ENCODE measurements at regions not wholly inside any gene's neighbourhood (a gene's known extent, or its start where the extent isn't known, plus 50 kb on each side); places are given as distances from the start of the nearest gene placed in this dataset.

- DNase-seq (ENCODE audit: low spot score) = no peak
Measured at GRCh38 chr1:58000116-58000515, 546.4 kb downstream of the OMA1 start.

DNA sequence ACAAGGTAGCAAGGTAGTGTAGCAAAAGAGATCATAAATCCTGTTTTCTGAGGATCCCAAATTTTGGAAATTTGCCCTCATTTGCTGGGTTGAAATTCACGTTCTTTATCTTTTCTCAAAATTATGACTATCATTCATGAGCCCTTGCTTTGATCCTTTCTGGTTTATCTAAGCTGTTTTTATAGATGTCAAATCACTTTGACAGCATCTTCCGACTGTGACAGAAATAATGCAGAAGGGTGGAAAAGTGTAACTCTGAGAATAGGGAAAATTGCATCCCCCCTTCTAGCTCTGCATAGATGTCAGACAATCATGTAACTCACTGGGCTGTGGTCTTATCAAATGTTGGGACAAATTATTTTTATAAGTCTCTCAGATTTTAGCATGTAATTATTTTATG, 550.1 kb downstream of the OMA1 start:
- DNase-seq (ENCODE audit: low spot score) = no peak

DNA sequence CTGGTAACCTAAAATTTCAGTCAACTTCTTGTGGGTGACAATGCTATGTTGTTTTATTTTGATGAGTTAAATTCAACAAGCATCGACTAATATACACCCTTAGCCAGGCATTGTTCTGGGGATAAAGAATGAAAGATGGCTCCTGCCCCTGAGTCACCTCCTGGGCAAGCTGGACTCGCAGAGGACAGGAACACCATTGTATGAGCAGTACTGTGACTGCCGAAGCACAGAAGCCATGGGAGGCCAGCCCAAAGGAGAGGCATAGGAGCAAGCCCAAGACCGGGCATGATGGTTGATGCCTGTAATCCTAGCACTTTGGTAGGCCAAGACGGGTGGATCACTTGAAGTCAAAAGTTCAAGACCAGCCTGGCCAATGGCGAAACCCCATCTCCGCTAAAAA, 555.2 kb downstream of the OMA1 start:
- no peak for DNase-seq (ENCODE audit: low spot score)

GRCh38 chr1:57989877-57990276, 556.6 kb downstream of the OMA1 start:
- DNase-seq (ENCODE audit: low spot score) = no peak

GRCh38 chr1:57987523-57987922, 559.0 kb downstream of the OMA1 start:
- no peak for DNase-seq (ENCODE audit: low spot score)

GRCh38 chr1:57986432-57986831, 560.1 kb downstream of the OMA1 start:
- DNase-seq (ENCODE audit: low spot score) = no peak

GRCh38 chr1:57984277-57984676, 560.4 kb upstream of the DAB1 start:
- DNase-seq (ENCODE audit: low spot score) = no peak

DNA sequence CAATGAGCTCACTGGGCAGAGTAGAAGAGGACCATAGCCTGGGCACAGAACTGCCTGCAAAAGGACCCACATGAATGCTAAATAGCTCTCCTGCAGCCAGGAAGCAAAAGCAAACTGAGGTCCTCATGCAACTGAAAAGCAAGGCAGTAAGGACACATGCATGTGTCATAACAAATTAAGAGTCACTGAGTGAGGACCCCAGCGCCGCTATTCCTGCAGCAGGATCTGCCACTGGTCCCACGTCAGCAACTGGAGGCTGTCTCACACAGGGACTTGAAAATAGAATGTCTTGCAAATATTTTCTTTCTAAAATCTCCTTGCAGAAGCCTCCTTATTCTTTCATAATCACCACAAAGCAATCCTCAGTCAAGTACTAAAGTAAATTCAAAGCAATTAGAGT, 559.6 kb upstream of the DAB1 start:
- DNase-seq (ENCODE audit: low spot score) = no peak

DNA sequence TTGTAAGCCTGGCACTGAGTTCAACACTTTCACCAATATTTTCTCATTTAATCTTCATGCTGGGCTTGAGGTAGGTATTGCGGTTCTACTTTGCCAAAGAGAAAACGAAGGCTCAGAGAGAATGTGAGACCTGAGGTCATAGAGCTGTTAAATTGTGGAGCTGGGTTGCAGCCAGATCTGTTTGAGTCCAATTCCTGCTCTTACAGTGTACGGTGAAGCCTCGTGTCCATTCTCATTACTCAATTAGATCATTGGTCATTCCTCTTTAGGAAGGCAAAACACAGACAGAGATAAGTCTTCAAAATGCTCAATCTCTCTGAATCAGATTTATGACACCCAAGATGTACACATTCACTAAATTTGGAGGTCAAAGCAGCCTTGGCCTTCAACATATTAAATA, 559.0 kb upstream of the DAB1 start:
- no peak for DNase-seq (ENCODE audit: low spot score)

- no peak for DNase-seq (ENCODE audit: low spot score)
Measured at GRCh38 chr1:57976216-57976615, 552.4 kb upstream of the DAB1 start.

GRCh38 chr1:57968321-57968720, 544.5 kb upstream of the DAB1 start:
- DNase-seq (ENCODE audit: low spot score) = no peak

- DNase-seq (ENCODE audit: low spot score) = no peak
Measured at GRCh38 chr1:57966751-57967406, 543.0 kb upstream of the DAB1 start.

- no peak for DNase-seq (ENCODE audit: low spot score)
Measured at GRCh38 chr1:57966340-57966739, 542.5 kb upstream of the DAB1 start.

DNA sequence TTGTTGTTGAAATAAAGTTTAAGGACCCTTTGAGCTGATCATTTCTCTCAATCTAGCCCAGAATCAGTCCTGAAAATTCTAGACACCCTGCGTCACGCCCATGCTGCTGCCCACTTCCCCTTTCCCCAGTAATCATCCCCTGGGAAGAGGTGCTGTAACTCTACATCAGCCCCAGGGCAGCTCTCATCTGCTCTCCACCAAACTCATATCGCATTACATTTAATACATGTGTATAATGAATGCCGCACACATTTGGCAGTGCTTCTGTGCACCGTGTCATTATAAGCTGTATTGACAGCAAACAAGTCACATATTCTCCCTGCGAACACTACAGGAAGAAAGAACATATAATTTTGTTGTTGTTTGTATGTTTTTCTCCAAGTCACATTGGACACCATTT, 539.7 kb upstream of the DAB1 start:
- DNase-seq (ENCODE audit: low spot score) = no peak

GRCh38 chr1:57959531-57960241, 535.8 kb upstream of the DAB1 start:
- DNase-seq (ENCODE audit: low spot score) = no peak

- no peak for DNase-seq (ENCODE audit: low spot score)
Measured at GRCh38 chr1:57957576-57957975, 533.7 kb upstream of the DAB1 start.

DNA sequence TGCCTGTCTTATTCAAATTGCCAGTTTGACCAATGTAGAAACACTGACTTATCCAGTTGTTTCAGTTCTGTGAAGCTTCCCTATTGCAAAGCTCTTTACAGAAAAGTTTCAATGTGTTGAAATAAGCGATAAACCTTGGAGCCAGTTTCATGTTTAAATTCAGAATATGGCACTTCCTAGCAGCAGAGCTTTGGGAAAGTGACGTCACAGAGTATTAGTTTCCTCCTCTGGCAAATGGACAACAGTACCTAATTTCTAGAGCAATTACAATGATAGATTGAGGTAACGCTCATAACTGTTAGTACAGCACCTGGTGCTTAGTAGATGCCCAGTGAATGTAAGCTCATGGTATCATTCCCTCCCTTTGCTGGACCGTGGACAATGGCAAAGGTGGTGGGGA, 527.5 kb upstream of the DAB1 start:
- DNase-seq (ENCODE audit: low spot score) = no peak

GRCh38 chr1:57949168-57949567, 525.3 kb upstream of the DAB1 start:
- DNase-seq (ENCODE audit: low spot score) = no peak

GRCh38 chr1:57947471-57947870, 523.6 kb upstream of the DAB1 start:
- DNase-seq (ENCODE audit: low spot score) = no peak

GRCh38 chr1:57945045-57945444, 521.2 kb upstream of the DAB1 start:
- DNase-seq (ENCODE audit: low spot score) = no peak

- DNase-seq (ENCODE audit: low spot score) = no peak
Measured at GRCh38 chr1:57943365-57943764, 519.5 kb upstream of the DAB1 start.

DNA sequence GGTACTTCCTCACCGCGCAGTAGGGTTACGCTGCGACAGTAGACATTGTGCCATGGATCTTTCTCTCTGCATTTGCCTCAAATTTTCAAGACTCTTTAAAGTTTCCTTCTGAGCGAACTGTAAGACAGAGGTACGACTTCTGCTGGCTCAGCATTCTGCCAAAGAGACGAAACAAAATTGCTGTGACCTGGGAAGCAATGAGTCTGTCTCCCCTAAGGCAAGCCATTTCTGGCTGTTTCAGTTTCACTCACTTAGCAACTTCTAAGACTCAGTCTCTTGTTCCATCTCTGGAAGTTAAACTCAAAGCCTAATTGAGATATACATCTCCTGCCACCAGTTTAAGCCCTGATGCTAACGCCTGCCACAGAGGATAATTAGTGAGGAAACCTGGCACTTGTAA, 510.9 kb upstream of the DAB1 start:
- DNase-seq (ENCODE audit: low spot score) = no peak

- DNase-seq (ENCODE audit: low spot score) = no peak
Measured at GRCh38 chr1:57927003-57927402, 503.1 kb upstream of the DAB1 start.

DNA sequence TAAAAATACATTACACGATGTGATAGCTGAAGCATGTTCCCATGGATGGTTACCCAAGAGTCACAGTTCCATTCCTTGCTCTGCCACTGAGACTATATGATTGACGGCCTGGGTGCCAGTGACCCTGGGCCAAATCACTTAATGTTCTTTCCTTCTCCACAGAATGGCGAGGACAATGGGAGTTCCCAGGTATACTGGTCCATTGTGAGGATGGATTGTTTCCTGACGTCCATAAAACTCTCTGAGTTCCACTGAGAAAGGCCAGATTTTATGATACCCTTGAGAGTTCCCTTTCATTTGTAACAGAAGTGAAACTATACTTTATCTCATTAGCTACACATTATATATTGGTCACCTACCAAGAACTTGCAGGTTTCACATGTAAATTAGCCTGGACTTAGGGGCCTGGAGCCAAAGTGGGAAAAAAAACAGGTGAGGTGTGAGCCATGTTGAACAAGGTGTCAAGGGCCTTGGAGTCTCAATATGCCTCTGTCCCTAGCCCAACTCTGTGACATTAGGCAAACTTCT, 502.2 kb upstream of the DAB1 start:
- DNase-seq (ENCODE audit: low spot score) = no peak
